ENCODE measurements at regions not wholly inside any gene's neighbourhood (a gene's known extent, or its start where the extent isn't known, plus 50 kb on each side); places are given as distances from the start of the nearest gene placed in this dataset.

DNA sequence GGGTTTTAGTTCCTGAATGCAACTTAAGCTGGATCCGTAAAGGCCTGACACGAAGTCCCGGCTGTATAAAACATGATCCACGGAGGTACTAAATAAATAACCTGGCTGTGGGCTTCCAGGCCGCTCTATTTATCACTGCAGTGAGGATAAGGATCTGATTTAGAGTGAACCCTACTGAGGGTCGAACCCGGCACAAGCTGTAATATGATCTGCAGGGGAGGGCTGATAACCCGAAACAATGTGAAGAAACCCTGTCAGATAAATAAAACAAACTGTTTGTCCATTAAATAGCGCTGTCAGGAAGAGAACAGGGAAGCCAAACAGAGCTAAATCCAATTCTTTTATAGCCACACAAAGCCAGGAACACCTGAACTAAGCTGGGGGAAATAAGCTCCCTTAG, 375.6 kb upstream of the SALL1 start:
- no peaks in the 10 kb centered on the region for H3K36me3 ChIP-seq (ENCODE audit: insufficient read depth, low read length)
- no peak overlapping the region for H2AFZ ChIP-seq (ENCODE audit: low read length)
- H3K27me3 ChIP-seq (ENCODE audit: insufficient read depth, low read length, poor library complexity, severe bottlenecking): no peaks in the 10 kb centered on the region
- H3K9me3 ChIP-seq (ENCODE audit: insufficient read depth, low read depth, low read length): no peaks in the 10 kb centered on the region
- no peaks in the 10 kb centered on the region for H3K79me2 ChIP-seq (ENCODE audit: insufficient read depth, low read length)
- no peaks in the 10 kb centered on the region for H3F3A ChIP-seq (ENCODE audit: low read depth)
- no peaks in the 10 kb centered on the region for H4K20me1 ChIP-seq (ENCODE audit: insufficient read depth, low read length, poor library complexity, severe bottlenecking)
- no peaks in the 10 kb centered on the region for H3K4me1 ChIP-seq (ENCODE audit: insufficient read depth, low read length, poor library complexity, severe bottlenecking)
- no peak overlapping the region for H3K4me2 ChIP-seq (ENCODE audit: low read depth, low read length, poor library complexity, severe bottlenecking)
- TF ChIP-seq, protein P1, sequence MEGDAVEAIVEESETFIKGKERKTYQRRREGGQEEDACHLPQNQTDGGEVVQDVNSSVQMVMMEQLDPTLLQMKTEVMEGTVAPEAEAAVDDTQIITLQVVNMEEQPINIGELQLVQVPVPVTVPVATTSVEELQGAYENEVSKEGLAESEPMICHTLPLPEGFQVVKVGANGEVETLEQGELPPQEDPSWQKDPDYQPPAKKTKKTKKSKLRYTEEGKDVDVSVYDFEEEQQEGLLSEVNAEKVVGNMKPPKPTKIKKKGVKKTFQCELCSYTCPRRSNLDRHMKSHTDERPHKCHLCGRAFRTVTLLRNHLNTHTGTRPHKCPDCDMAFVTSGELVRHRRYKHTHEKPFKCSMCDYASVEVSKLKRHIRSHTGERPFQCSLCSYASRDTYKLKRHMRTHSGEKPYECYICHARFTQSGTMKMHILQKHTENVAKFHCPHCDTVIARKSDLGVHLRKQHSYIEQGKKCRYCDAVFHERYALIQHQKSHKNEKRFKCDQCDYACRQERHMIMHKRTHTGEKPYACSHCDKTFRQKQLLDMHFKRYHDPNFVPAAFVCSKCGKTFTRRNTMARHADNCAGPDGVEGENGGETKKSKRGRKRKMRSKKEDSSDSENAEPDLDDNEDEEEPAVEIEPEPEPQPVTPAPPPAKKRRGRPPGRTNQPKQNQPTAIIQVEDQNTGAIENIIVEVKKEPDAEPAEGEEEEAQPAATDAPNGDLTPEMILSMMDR (conservative IDR thresholded peaks at IDR 0.05; ENCODE audit: low read length): no peak
- TF ChIP-seq EZH2phosphoT487 (IDR thresholded peaks at IDR 0.05; ENCODE audit: borderline replicate concordance): no peak
- H3K9me2 ChIP-seq (replicated peaks; ENCODE audit: low read depth, low read length): no peaks in the 10 kb centered on the region
- no peak overlapping the region for H3K9ac ChIP-seq (ENCODE audit: low read depth, low read length, poor library complexity, severe bottlenecking)
- no peak overlapping the region for H3K4me3 ChIP-seq (ENCODE audit: low read length, poor library complexity, severe bottlenecking)

DNA sequence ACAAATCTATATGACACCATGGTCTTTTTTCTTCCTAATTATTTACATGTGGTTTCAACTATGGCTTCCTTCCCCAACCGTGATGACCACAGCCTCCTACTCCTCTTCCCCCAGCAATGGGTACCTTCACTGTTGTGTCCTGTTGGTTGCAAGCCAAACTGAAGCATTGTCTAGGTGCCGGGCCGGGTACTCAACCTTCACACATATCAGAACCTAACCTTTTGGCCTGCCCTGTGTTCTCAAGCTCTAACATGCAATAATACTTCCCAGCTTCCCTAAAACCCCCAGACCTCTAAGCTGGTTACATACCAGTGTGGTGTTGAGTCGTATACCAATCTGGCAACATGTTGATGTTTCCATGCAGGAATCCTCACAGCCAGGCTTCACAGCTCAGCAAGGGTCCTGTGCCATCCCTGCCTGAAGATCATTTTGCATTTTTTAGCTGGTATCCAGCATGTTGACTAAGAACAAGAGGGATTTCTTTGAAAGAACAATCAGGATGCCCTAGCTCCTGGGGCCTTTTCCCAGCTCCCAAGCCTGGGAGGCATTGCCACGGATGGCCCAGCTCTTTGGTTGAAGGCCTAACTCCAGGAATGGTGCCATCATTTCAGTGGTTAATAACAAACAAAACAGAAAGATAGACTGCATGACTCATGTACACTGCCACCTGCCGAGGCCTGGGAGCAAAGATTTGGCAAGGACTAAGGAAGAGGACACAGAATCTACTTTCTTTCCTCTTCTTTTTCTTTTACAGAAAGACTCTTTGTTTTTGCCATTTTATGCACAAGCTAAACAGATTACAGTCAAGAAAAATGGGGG, 373.7 kb upstream of the SALL1 start:
- Histone ChIP-seq H3K27me3 (ENCODE audit: insufficient read depth, low read length, poor library complexity, severe bottlenecking) (no peaks in the 10 kb centered on the region), H3K79me2 (ENCODE audit: insufficient read depth, low read length) (no peaks in the 10 kb centered on the region), H3K36me3 (ENCODE audit: insufficient read depth, low read length) (no peaks in the 10 kb centered on the region), H3F3A (ENCODE audit: low read depth) (no peaks in the 10 kb centered on the region), H4K20me1 (ENCODE audit: insufficient read depth, low read length, poor library complexity, severe bottlenecking) (no peaks in the 10 kb centered on the region), H3K9me2 (replicated peaks; ENCODE audit: low read depth, low read length) (no peaks in the 10 kb centered on the region), H3K9ac (ENCODE audit: low read depth, low read length, poor library complexity, severe bottlenecking) (no peak overlapping the region), H3K9me3 (ENCODE audit: insufficient read depth, low read depth, low read length) (no peaks in the 10 kb centered on the region), H3K4me1 (ENCODE audit: insufficient read depth, low read length, poor library complexity, severe bottlenecking) (no peaks in the 10 kb centered on the region), H3K4me3 (ENCODE audit: low read length, poor library complexity, severe bottlenecking) (no peak overlapping the region), H3K4me2 (ENCODE audit: low read depth, low read length, poor library complexity, severe bottlenecking) (no peak overlapping the region), H2AFZ (ENCODE audit: low read length) (no peak overlapping the region)
- TF ChIP-seq, protein P1 (conservative IDR thresholded peaks at IDR 0.05; ENCODE audit: low read length): no peak
- no peak for TF ChIP-seq EZH2phosphoT487 (IDR thresholded peaks at IDR 0.05; ENCODE audit: borderline replicate concordance)

DNA sequence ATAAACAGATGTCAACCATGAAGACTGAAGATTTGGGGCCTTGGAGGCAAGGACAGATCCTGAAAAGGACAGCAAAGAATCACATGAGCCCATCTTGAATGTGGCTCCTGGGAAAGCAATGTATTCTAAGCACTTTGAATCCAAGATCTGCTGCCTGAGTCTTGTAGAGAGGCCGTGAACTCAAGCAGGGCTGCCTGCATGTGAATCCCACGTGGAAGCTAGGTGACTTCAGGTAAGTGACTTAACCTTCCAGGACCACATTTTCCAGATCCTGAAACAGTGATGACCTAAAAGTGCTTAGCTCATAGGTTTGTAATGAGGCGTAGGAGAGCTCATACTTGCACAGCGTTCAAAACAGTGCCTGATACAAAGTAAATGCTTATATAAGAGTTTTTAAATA, 373.0 kb upstream of the SALL1 start:
- Histone ChIP-seq H3K27me3 (ENCODE audit: insufficient read depth, low read length, poor library complexity, severe bottlenecking) (no peaks in the 10 kb centered on the region), H2AFZ (ENCODE audit: low read length) (no peak overlapping the region), H3K9ac (ENCODE audit: low read depth, low read length, poor library complexity, severe bottlenecking) (no peak overlapping the region), H3K9me3 (ENCODE audit: insufficient read depth, low read depth, low read length) (no peaks in the 10 kb centered on the region), H3K4me3 (ENCODE audit: low read length, poor library complexity, severe bottlenecking) (no peak overlapping the region), H4K20me1 (ENCODE audit: insufficient read depth, low read length, poor library complexity, severe bottlenecking) (no peaks in the 10 kb centered on the region), H3K4me1 (ENCODE audit: insufficient read depth, low read length, poor library complexity, severe bottlenecking) (no peaks in the 10 kb centered on the region), H3K9me2 (replicated peaks; ENCODE audit: low read depth, low read length) (no peaks in the 10 kb centered on the region), H3K79me2 (ENCODE audit: insufficient read depth, low read length) (no peaks in the 10 kb centered on the region), H3F3A (ENCODE audit: low read depth) (no peaks in the 10 kb centered on the region), H3K36me3 (ENCODE audit: insufficient read depth, low read length) (no peaks in the 10 kb centered on the region), H3K4me2 (ENCODE audit: low read depth, low read length, poor library complexity, severe bottlenecking) (no peak overlapping the region)
- TF ChIP-seq EZH2phosphoT487 (IDR thresholded peaks at IDR 0.05; ENCODE audit: borderline replicate concordance): no peak
- TF ChIP-seq, protein P1 (conservative IDR thresholded peaks at IDR 0.05; ENCODE audit: low read length): no peak
